Activated T-helper 9 cell treated with anti-CD3 and anti-CD28 coated beads, Interleukin-2, amount 50 U/mL, for 16 hours (primary cell): ENCODE measurements at regions not wholly inside any gene's neighbourhood (a gene's known extent, or its start where the extent isn't known, plus 50 kb on each side); places are given as distances from the start of the nearest gene placed in this dataset.
"Not testable (repeated sequence)": the region's sequence is repeated elsewhere in the genome, so short reads cannot be mapped to it uniquely, and the experiment has no call there.

Experiments
- DNase-seq: peaks from one replicate; pipeline ENCODE4 v3.0.0-alpha.2; 2020; ENCODE audit warnings: low read depth

- no peak for DNase-seq
These were observed 233.8 kb upstream of the PRKCQ start for GRCh38 chr10:6813856-6814255.

- DNase-seq: no peak
These were observed 233.2 kb upstream of the PRKCQ start for GRCh38 chr10:6813306-6813705.

- no peak for DNase-seq
These were observed 231.1 kb upstream of the PRKCQ start for GRCh38 chr10:6811153-6811552.

- DNase-seq: no peak
These were observed 223.3 kb upstream of the PRKCQ start for GRCh38 chr10:6803427-6803783.

- DNase-seq: no peak
These were observed 222.8 kb upstream of the PRKCQ start for GRCh38 chr10:6802759-6803426.

- DNase-seq: no peak
These were observed 216.2 kb upstream of the PRKCQ start for GRCh38 chr10:6796231-6796630.

- DNase-seq: no peak
These were observed 215.5 kb upstream of the PRKCQ start for GRCh38 chr10:6795541-6795940.

GRCh38 chr10:6794841-6795240 is 214.8 kb upstream of the PRKCQ start:
- DNase-seq: not testable (repeated sequence)

- DNase-seq: no peak
These were observed 214.4 kb upstream of the PRKCQ start for GRCh38 chr10:6794441-6794840.

- no peak for DNase-seq
These were observed 208.7 kb upstream of the PRKCQ start for GRCh38 chr10:6788731-6789130.

GRCh38 chr10:6788231-6788630 is 208.2 kb upstream of the PRKCQ start:
- DNase-seq: no peak

- DNase-seq: no peak
These were observed 207.6 kb upstream of the PRKCQ start for GRCh38 chr10:6787718-6788117.

- DNase-seq: no peak
These were observed 207.0 kb upstream of the PRKCQ start for GRCh38 chr10:6787091-6787490.

- no peak for DNase-seq
These were observed 206.5 kb upstream of the PRKCQ start for GRCh38 chr10:6786579-6787031.

GRCh38 chr10:6784429-6784828 is 204.4 kb upstream of the PRKCQ start:
- DNase-seq: not testable (repeated sequence)

- DNase-seq: no peak
These were observed 203.4 kb upstream of the PRKCQ start for GRCh38 chr10:6783471-6783870.

GRCh38 chr10:6782378-6782777 is 202.3 kb upstream of the PRKCQ start:
- DNase-seq: no peak

GRCh38 chr10:6781133-6781770 is 201.2 kb upstream of the PRKCQ start:
- no peak for DNase-seq

GRCh38 chr10:6780008-6780677 is 200.1 kb upstream of the PRKCQ start:
- no peak for DNase-seq

GRCh38 chr10:6778992-6779701 is 199.1 kb upstream of the PRKCQ start:
- DNase-seq: no peak

- DNase-seq: no peak
These were observed 196.1 kb upstream of the PRKCQ start for GRCh38 chr10:6776170-6776569.

- no peak for DNase-seq
These were observed 194.3 kb upstream of the PRKCQ start for GRCh38 chr10:6774406-6774805.

- DNase-seq: no peak
These were observed 191.3 kb upstream of the PRKCQ start for GRCh38 chr10:6771331-6771730.
